GM12878 (cell line): ENCODE measurements at regions not wholly inside any gene's neighbourhood (a gene's known extent, or its start where the extent isn't known, plus 50 kb on each side); places are given as distances from the start of the nearest gene placed in this dataset.

ENCODE experiments used
- ATAC-seq: fragments of 200-7000 bp; cut with Tn5 transposase; 3 replicates; pipeline ENCODE4 v1.9.1; 2020; ENCODE audit warnings: mild to moderate bottlenecking, moderate library complexity
- BruUV-seq: library from RNA; stranded (reverse); fragments of 400-500 nt; replicated peaks from 2 replicates; lab custom pipeline; 2021; lab: Mats Ljungman, UMichigan
- CTCF ChIA-PET: fragments of 300-600 bp; sonication (Branson Sonifier 250); formaldehyde crosslinking; extraction: SDS; loops from one replicate; lab custom pipeline; 2021; ENCODE audit warnings: inconsistent platforms; lab: Yijun Ruan, JAX
- POLR2A ChIA-PET: fragments of 350-600 bp; formaldehyde crosslinking; extraction: SDS; loops from one replicate; lab custom pipeline; 2021; ENCODE audit warnings: inconsistent platforms; lab: Charles Lee
- RAD21 ChIA-PET: fragments of 300-600 bp; sonication (Branson Sonifier 250); formaldehyde crosslinking; loops from one replicate; lab custom pipeline; 2023; ENCODE audit warnings: antibody characterized with exemption; ENCODE audit not compliant: unreplicated experiment; lab: Charles Lee
- SMC1A ChIA-PET: fragments of 300-600 bp; sonication (Branson Sonifier 250); formaldehyde crosslinking; loops from one replicate; lab custom pipeline; 2023; ENCODE audit not compliant: unreplicated experiment, uncharacterized antibody; lab: Charles Lee
- DNase-seq: peaks from one replicate; pipeline ENCODE4 v3.0.0-alpha.2; 2011; ENCODE audit warnings: low read depth, low spot score
- FAIRE-seq: peaks from 3 replicates; lab custom pipeline; 2011; peaks lifted over from hg19 to GRCh38; lab: Jason Lieb, UNC
- H2AFZ ChIP-seq: 2 replicates; pipeline ENCODE4 v1.6.0; 2011; ENCODE audit warnings: low read depth, low read length, control low read depth; ENCODE audit not compliant: control insufficient read depth
- H3K27ac ChIP-seq: 2 replicates; pipeline ENCODE4 v1.5.1; 2011; ENCODE audit warnings: control low read depth; ENCODE audit not compliant: control insufficient read depth, insufficient read depth
- H3K27me3 ChIP-seq, 2 experiments: replicated peaks in 1 of 2; 2 replicates each; pipeline versions ENCODE4 v1.6.0 to v1.6.1; 2011; ENCODE audit warnings: low read length in 1 of 2; ENCODE audit not compliant: control insufficient read depth in 2 of 2, insufficient read depth in 2 of 2
- H3K36me3 ChIP-seq, 2 experiments: 2 replicates each; pipeline ENCODE4 v1.5.1; 2011; ENCODE audit warnings: low read length in 1 of 2; ENCODE audit not compliant: control insufficient read depth in 2 of 2, insufficient read depth in 2 of 2
- H3K4me1 ChIP-seq: 2 replicates; pipeline ENCODE4 v1.6.1; 2011; ENCODE audit warnings: mild to moderate bottlenecking, low read length, moderate library complexity, mixed read lengths; ENCODE audit not compliant: control insufficient read depth, insufficient read depth
- H3K4me2 ChIP-seq: 2 replicates; pipeline ENCODE4 v1.6.0; 2011; ENCODE audit warnings: control low read depth; ENCODE audit not compliant: control insufficient read depth, insufficient read depth
- H3K4me3 ChIP-seq: fragments of 200-600 bp; sonication (generic); 2 replicates; pipeline ENCODE4 v1.5.1; 2016
- H3K79me2 ChIP-seq: 2 replicates; pipeline ENCODE4 v1.6.0; 2011; ENCODE audit warnings: low read length; ENCODE audit not compliant: control insufficient read depth, insufficient read depth
- H3K9ac ChIP-seq: 2 replicates; pipeline ENCODE4 v1.8.0; 2011; ENCODE audit warnings: low read length, control low read depth, mixed read lengths; ENCODE audit not compliant: control insufficient read depth, insufficient read depth
- H3K9me3 ChIP-seq: replicated peaks from 3 replicates; pipeline ENCODE4 v1.5.1; 2011; ENCODE audit warnings: mild to moderate bottlenecking, low read length; ENCODE audit not compliant: control insufficient read depth, insufficient read depth
- H4K20me1 ChIP-seq: 2 replicates; pipeline ENCODE4 v1.6.0; 2011; ENCODE audit not compliant: control insufficient read depth, insufficient read depth
- CBX3 ChIP-seq: fragments of 200-600 bp; sonication (generic); IDR thresholded peaks from 2 replicates; pipeline ENCODE4 v1.6.1; 2016; ENCODE audit warnings: low read depth, borderline replicate concordance
- CREM ChIP-seq: IDR thresholded peaks from 2 replicates; pipeline ENCODE4 v1.6.1; 2014; ENCODE audit warnings: antibody characterized with exemption, low read depth
- EED ChIP-seq: sonication (generic); IDR thresholded peaks from 2 replicates; pipeline ENCODE4 v1.6.1; 2016; ENCODE audit warnings: antibody characterized with exemption, low read depth
- ETV6 ChIP-seq, 2 experiments: fragments of 450-650 bp in 1 of 2; IDR thresholded peaks in 1 of 2; conservative IDR thresholded peaks in 1 of 2; 2 replicates each; pipeline ENCODE4 v1.6.1; 2014; ENCODE audit warnings: antibody characterized with exemption in 1 of 2, borderline replicate concordance in 1 of 2, low read depth in 1 of 2, mild to moderate bottlenecking in 1 of 2, moderate library complexity in 1 of 2
- FOS ChIP-seq: IDR thresholded peaks from 3 replicates; pipeline ENCODE4 v1.6.1; 2011; ENCODE audit warnings: borderline replicate concordance; ENCODE audit not compliant: insufficient read length; ENCODE audit errors: extremely low read depth
- HSF1 ChIP-seq: fragments of 150-350 bp; IDR thresholded peaks from 2 replicates; pipeline ENCODE4 v1.6.1; 2014; ENCODE audit warnings: mild to moderate bottlenecking, low read depth, low read length
- IRF5 ChIP-seq: fragments of 450-650 bp; IDR thresholded peaks from 2 replicates; pipeline ENCODE4 v1.6.1; 2017; ENCODE audit warnings: borderline replicate concordance
- MEF2B ChIP-seq: fragments of 450-650 bp; IDR thresholded peaks from 2 replicates; pipeline ENCODE4 v1.6.1; 2018; ENCODE audit warnings: mild to moderate bottlenecking, moderate library complexity; ENCODE audit not compliant: partially characterized antibody, poor library complexity, severe bottlenecking
- SPI1 ChIP-seq: IDR thresholded peaks from 2 replicates; pipeline ENCODE4 v1.6.1; 2011; ENCODE audit warnings: low read depth, mild to moderate bottlenecking, low read length, moderate library complexity, borderline replicate concordance; ENCODE audit not compliant: insufficient read depth
- TBL1XR1 ChIP-seq: IDR thresholded peaks from 2 replicates; pipeline ENCODE4 v1.6.1; 2012; ENCODE audit warnings: low read depth, low read length, improper control_type of control experiment
- TCF3 ChIP-seq: IDR thresholded peaks from 2 replicates; pipeline ENCODE4 v1.6.1; 2012; ENCODE audit warnings: low read depth, mild to moderate bottlenecking, low read length, borderline replicate concordance; ENCODE audit not compliant: insufficient read depth
- USF1 ChIP-seq: IDR thresholded peaks from 2 replicates; pipeline ENCODE4 v1.6.1; 2011; ENCODE audit warnings: borderline replicate concordance, low read depth, mild to moderate bottlenecking, moderate library complexity, mixed read lengths, low read length; ENCODE audit not compliant: insufficient read depth; ENCODE audit errors: extremely low read length
- ZBED1 ChIP-seq: IDR thresholded peaks from 2 replicates; pipeline ENCODE4 v1.6.1; 2016; ENCODE audit warnings: borderline replicate concordance
- WGBS: methylation state at CpG from one replicate; pipeline ENCODE4 v1.1.6; 2016; ENCODE audit warnings: low lambda C conversion rate; ENCODE audit not compliant: insufficient replicate concordance, insufficient coverage; ENCODE audit errors: missing lambda C conversion rate; 5-methylcytosine and 5-hydroxymethylcytosine counted together
- in situ Hi-C: fragments of 300-500 bp; cut with MboI; formaldehyde crosslinking; loops from 9 replicates; pipeline ENCODE4 v1.14.3; 2018; ENCODE audit warnings: mixed read lengths
- intact Hi-C: fragments of 100-400 bp; cut with micrococcal nuclease; formaldehyde crosslinking; loops from one replicate; pipeline ENCODE4 v1.14.2; 2022; ENCODE audit not compliant: unreplicated experiment

GRCh38 chr4:135365065-135365464, 1163.5 kb upstream of the PABPC4L start:
- Histone ChIP-seq H3K4me3 (no peak overlapping the region), H3K4me1 (no peaks in the 10 kb centered on the region), H4K20me1 (no peaks in the 10 kb centered on the region), H3K27me3 (no peaks in the 10 kb centered on the region), H3K27ac (no peak overlapping the region), H3K79me2 (no peaks in the 10 kb centered on the region), H3K4me2 (no peak overlapping the region), H2AFZ (no peak overlapping the region), H3K9ac (no peak overlapping the region), H3K9me3 (no peaks in the 10 kb centered on the region), H3K36me3 (no peaks in the 10 kb centered on the region)
- no TSS peak for BruUV-seq
- ChIA-PET SMC1A (no interaction called here), CTCF (interaction anchor here (0.9 kb wide), 1 partner anchor 8 kb away, joined by 3 read pairs; no protein-coding TSS in a partner anchor), RAD21 (no interaction called here), POLR2A (no interaction called here)
- TF ChIP-seq TBL1XR1 = no peak
- TF ChIP-seq TCF3 = no peak
- DNase-seq (no peak), FAIRE-seq (no peak), ATAC-seq (no peak)
- intact Hi-C loops (no loop called here), in situ Hi-C loops (no loop called here)
- WGBS = 0% methylated on average over 1 of the region's 1 CpG

GRCh38 chr4:135359128-135359527, 1157.5 kb upstream of the PABPC4L start:
- ATAC-seq = no peak
- intact Hi-C loops = no loop called here
- CTCF ChIA-PET = no interaction called here
- no peak for TF ChIP-seq HSF1
- no peak for TF ChIP-seq ZBED1
- no peak for TF ChIP-seq FOS
- no peak for TF ChIP-seq CREM
- TF ChIP-seq EED = no peak
- TF ChIP-seq MEF2B = no peak
- TF ChIP-seq IRF5 = no peak
- TF ChIP-seq USF1 = no peak
- TF ChIP-seq CBX3 = no peak
- no peak for TF ChIP-seq SPI1
- no peak for TF ChIP-seq ETV6 (conservative IDR thresholded peaks at IDR 0.05 in 1 of 2, IDR thresholded peaks at IDR 0.05 in 1 of 2; ENCODE audit: borderline replicate concordance in 1 of 2, low read depth in 1 of 2)

More at GRCh38 chr4:135359128-135359527, 1157.5 kb upstream of the PABPC4L start:
- H3K79me2 ChIP-seq = no peaks in the 10 kb centered on the region
- no peak overlapping the region for H3K27ac ChIP-seq
- no peaks in the 10 kb centered on the region for H3K27me3 ChIP-seq
- 0% methylated on average over 1 of the region's 1 CpG for WGBS
- no peaks in the 10 kb centered on the region for H3K36me3 ChIP-seq
- ChIA-PET RAD21 (no interaction called here), POLR2A (no interaction called here), SMC1A (no interaction called here)
- FAIRE-seq (no peak), DNase-seq (no peak)
- no TSS peak for BruUV-seq
- H3K9ac ChIP-seq = no peak overlapping the region
- no peak overlapping the region for H2AFZ ChIP-seq
- no peaks in the 10 kb centered on the region for H3K9me3 ChIP-seq
- no peak overlapping the region for H3K4me2 ChIP-seq
- no peaks in the 10 kb centered on the region for H3K4me1 ChIP-seq
- H4K20me1 ChIP-seq = no peaks in the 10 kb centered on the region
- no peak overlapping the region for H3K4me3 ChIP-seq
- in situ Hi-C loops = no loop called here
